ENCODE measurements at regions not wholly inside any gene's neighbourhood (a gene's known extent, or its start where the extent isn't known, plus 50 kb on each side); places are given as distances from the start of the nearest gene placed in this dataset.
"Not testable (repeated sequence)": the region's sequence is repeated elsewhere in the genome, so short reads cannot be mapped to it uniquely, and the experiment has no call there.

GRCh38 chr1:212155219-212155618 lies 119.7 kb downstream of the DTL start:
- DNase-seq (ENCODE audit: low spot score): no peak

- DNase-seq (ENCODE audit: low spot score): no peak
Observed at GRCh38 chr1:212157252-212157651, 121.7 kb downstream of the DTL start.

GRCh38 chr1:212158912-212159796 lies 123.6 kb downstream of the DTL start:
- DNase-seq (ENCODE audit: low spot score): no peak

- peak; percentile 85 for DNase-seq (ENCODE audit: low spot score)
Observed at GRCh38 chr1:212161231-212161781, 123.9 kb upstream of the PPP2R5A start.

GRCh38 chr1:212162635-212163034 lies 122.6 kb upstream of the PPP2R5A start:
- peak; percentile 52 for DNase-seq (ENCODE audit: low spot score)

- no peak for DNase-seq (ENCODE audit: low spot score)
Observed at GRCh38 chr1:212164095-212164872, 120.9 kb upstream of the PPP2R5A start.

GRCh38 chr1:212166244-212166643 lies 119.0 kb upstream of the PPP2R5A start:
- DNase-seq (ENCODE audit: low spot score): no peak

- no peak for DNase-seq (ENCODE audit: low spot score)
Observed at GRCh38 chr1:212166644-212167043, 118.6 kb upstream of the PPP2R5A start.

- no peak for DNase-seq (ENCODE audit: low spot score)
Observed at GRCh38 chr1:212167098-212167497, 118.1 kb upstream of the PPP2R5A start.

- DNase-seq (ENCODE audit: low spot score): no peak
Observed at GRCh38 chr1:212173567-212173966, 111.6 kb upstream of the PPP2R5A start.

GRCh38 chr1:212174295-212174694 lies 110.9 kb upstream of the PPP2R5A start:
- not testable (repeated sequence) for DNase-seq (ENCODE audit: low spot score)

GRCh38 chr1:212177542-212177941 lies 107.7 kb upstream of the PPP2R5A start:
- no peak for DNase-seq (ENCODE audit: low spot score)

- DNase-seq (ENCODE audit: low spot score): no peak
Observed at GRCh38 chr1:212178851-212179250, 106.4 kb upstream of the PPP2R5A start.

GRCh38 chr1:212179394-212180076 lies 105.7 kb upstream of the PPP2R5A start:
- DNase-seq (ENCODE audit: low spot score): peak; percentile 90

GRCh38 chr1:212181015-212181882 lies 104.0 kb upstream of the PPP2R5A start:
- DNase-seq (ENCODE audit: low spot score): no peak

- no peak for DNase-seq (ENCODE audit: low spot score)
Observed at GRCh38 chr1:212182171-212182570, 103.0 kb upstream of the PPP2R5A start.

- no peak for DNase-seq (ENCODE audit: low spot score)
Observed at GRCh38 chr1:212182579-212182978, 102.6 kb upstream of the PPP2R5A start.

GRCh38 chr1:212186427-212187207 lies 98.6 kb upstream of the PPP2R5A start:
- no peak for DNase-seq (ENCODE audit: low spot score)

- DNase-seq (ENCODE audit: low spot score): no peak
Observed at GRCh38 chr1:212188599-212189351, 96.4 kb upstream of the PPP2R5A start.

- DNase-seq (ENCODE audit: low spot score): no peak
Observed at GRCh38 chr1:212189352-212189738, 95.9 kb upstream of the PPP2R5A start.

All from GM03348 (cell line).